Esophagus muscularis mucosa (tissue), 3 donors: ENCODE measurements at regions not wholly inside any gene's neighbourhood (a gene's known extent, or its start where the extent isn't known, plus 50 kb on each side); places are given as distances from the start of the nearest gene placed in this dataset.

Source experiments
- POLR2AphosphoS5 ChIP-seq, 2 donors: sonication (generic); formaldehyde crosslinking; IDR thresholded peaks; one replicate each; pipeline ENCODE4 v1.6.1; 2017; ENCODE audit warnings: antibody characterized with exemption in 2 of 2
- TF ChIP-seq, protein P1 (sequence below), 3 experiments: fragments of 200-600 bp in 2 of 3; fragments of 450-650 bp in 1 of 3; sonication (generic) in 2 of 3; IDR thresholded peaks; one replicate each; pipeline ENCODE4 v1.5.1; 2017 to 2019; ENCODE audit warnings: antibody characterized with exemption in 3 of 3, mild to moderate bottlenecking in 2 of 3, moderate library complexity in 1 of 3

DNA sequence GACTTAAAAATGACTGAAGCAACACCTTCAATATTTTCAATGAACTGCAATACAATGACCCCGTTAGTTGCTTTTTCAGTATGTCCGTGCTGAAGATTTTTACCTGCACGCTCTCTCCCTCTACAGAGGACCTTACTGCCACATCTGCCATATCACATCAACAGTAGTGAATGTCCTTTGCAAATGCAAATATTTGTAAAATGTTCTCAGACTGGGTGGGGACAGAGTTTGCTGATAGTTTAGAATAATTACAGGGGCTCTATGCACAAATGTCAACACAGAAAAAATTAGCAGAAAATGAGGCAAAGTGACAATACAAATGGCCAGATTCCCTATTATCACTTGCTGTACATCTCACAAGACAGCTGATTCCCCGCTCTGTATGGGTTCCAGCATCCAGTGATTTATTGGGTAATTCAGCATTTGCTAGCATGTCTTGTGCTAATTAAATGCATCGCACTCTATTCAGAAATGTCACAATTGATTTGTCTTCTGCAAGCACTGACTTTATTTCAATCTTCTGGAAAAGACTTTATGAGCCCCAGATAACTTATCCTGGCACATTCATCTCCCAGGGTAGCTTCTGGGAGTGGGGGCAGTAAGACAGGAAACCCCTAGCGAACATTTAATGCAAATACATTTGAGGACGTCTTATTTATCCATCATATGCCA lies 69.1 kb upstream of the PTER start:
- TF ChIP-seq POLR2AphosphoS5 (IDR thresholded peaks at IDR 0.05), result no peak
- TF ChIP-seq, protein P1, sequence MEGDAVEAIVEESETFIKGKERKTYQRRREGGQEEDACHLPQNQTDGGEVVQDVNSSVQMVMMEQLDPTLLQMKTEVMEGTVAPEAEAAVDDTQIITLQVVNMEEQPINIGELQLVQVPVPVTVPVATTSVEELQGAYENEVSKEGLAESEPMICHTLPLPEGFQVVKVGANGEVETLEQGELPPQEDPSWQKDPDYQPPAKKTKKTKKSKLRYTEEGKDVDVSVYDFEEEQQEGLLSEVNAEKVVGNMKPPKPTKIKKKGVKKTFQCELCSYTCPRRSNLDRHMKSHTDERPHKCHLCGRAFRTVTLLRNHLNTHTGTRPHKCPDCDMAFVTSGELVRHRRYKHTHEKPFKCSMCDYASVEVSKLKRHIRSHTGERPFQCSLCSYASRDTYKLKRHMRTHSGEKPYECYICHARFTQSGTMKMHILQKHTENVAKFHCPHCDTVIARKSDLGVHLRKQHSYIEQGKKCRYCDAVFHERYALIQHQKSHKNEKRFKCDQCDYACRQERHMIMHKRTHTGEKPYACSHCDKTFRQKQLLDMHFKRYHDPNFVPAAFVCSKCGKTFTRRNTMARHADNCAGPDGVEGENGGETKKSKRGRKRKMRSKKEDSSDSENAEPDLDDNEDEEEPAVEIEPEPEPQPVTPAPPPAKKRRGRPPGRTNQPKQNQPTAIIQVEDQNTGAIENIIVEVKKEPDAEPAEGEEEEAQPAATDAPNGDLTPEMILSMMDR (IDR thresholded peaks at IDR 0.05), result no peak
